Neural crest cell (in vitro differentiated cells): ENCODE measurements at regions not wholly inside any gene's neighbourhood (a gene's known extent, or its start where the extent isn't known, plus 50 kb on each side); places are given as distances from the start of the nearest gene placed in this dataset.

Source experiments
- DNase-seq: peaks from one replicate; pipeline ENCODE4 v3.0.0; 2021; ENCODE audit warnings: low read depth, mixed read lengths, low spot score
- H3K27ac Mint-ChIP-seq: one replicate; pipeline ENCODE4 v1.8.0; 2021; ENCODE audit warnings: mild to moderate bottlenecking, mixed read lengths; ENCODE audit not compliant: unreplicated experiment
- H3K27me3 Mint-ChIP-seq: 2 replicates; pipeline ENCODE4 v1.8.0; 2021; ENCODE audit warnings: low read depth, mild to moderate bottlenecking, mixed read lengths
- H3K36me3 Mint-ChIP-seq: 2 replicates; pipeline ENCODE4 v1.8.0; 2021; ENCODE audit warnings: low read depth, mild to moderate bottlenecking, mixed read lengths
- H3K4me1 Mint-ChIP-seq: 2 replicates; pipeline ENCODE4 v1.8.0; 2021; ENCODE audit warnings: mixed read lengths
- H3K4me3 Mint-ChIP-seq: one replicate; pipeline ENCODE4 v1.8.0; 2021; ENCODE audit warnings: mild to moderate bottlenecking, mixed read lengths
- H3K9me3 Mint-ChIP-seq: 2 replicates; pipeline ENCODE4 v1.8.0; 2021; ENCODE audit warnings: mixed read lengths
- CTCF ChIP-seq: fragments of 200-600 bp; sonication (generic); conservative IDR thresholded peaks from 2 replicates; pipeline ENCODE4 v1.5.0; 2021; ENCODE audit warnings: antibody characterized with exemption, mild to moderate bottlenecking

- no peak for DNase-seq
- H3K4me1 Mint-ChIP-seq, result peaks cover 2% of the 10 kb centered on the region
- H3K4me3 Mint-ChIP-seq, result no peak overlapping the region
Observed at GRCh38 chr9:135228345-135228982, 141.0 kb downstream of the OLFM1 start.

GRCh38 chr9:135228983-135229625, 141.6 kb downstream of the OLFM1 start:
- DNase-seq, result no peak
- Mint-ChIP-seq H3K27ac (no peak overlapping the region), H3K27me3 (peaks cover 16% of the 10 kb centered on the region), H3K9me3 (peaks cover 6% of the 10 kb centered on the region), H3K4me3 (no peak overlapping the region), H3K36me3 (peaks cover 4% of the 10 kb centered on the region), H3K4me1 (no peaks in the 10 kb centered on the region)
- TF ChIP-seq CTCF, result no peak

More at GRCh38 chr9:135228345-135228982, 141.0 kb downstream of the OLFM1 start:
- Mint-ChIP-seq H3K36me3 (peaks cover 3% of the 10 kb centered on the region), H3K9me3 (peaks cover 3% of the 10 kb centered on the region), H3K27me3 (peaks cover 13% of the 10 kb centered on the region), H3K27ac (no peak overlapping the region)
- TF ChIP-seq CTCF, result no peak

GRCh38 chr9:135229701-135230385, 142.4 kb downstream of the OLFM1 start:
- no peak overlapping the region for H3K4me3 Mint-ChIP-seq
- peaks cover 4% of the 10 kb centered on the region for H3K36me3 Mint-ChIP-seq
- no peaks in the 10 kb centered on the region for H3K4me1 Mint-ChIP-seq
- no peak for DNase-seq
- peaks cover 19% of the 10 kb centered on the region for H3K27me3 Mint-ChIP-seq
- H3K27ac Mint-ChIP-seq, result no peak overlapping the region
- H3K9me3 Mint-ChIP-seq, result peaks cover 6% of the 10 kb centered on the region
- TF ChIP-seq CTCF, result no peak

GRCh38 chr9:135230386-135230765, 142.9 kb downstream of the OLFM1 start:
- H3K36me3 Mint-ChIP-seq, result peaks cover 4% of the 10 kb centered on the region
- TF ChIP-seq CTCF, result no peak
- no peak for DNase-seq
- peaks cover 6% of the 10 kb centered on the region for H3K9me3 Mint-ChIP-seq
- no peaks in the 10 kb centered on the region for H3K4me1 Mint-ChIP-seq
- no peak overlapping the region for H3K27ac Mint-ChIP-seq
- H3K27me3 Mint-ChIP-seq, result peaks cover 19% of the 10 kb centered on the region
- H3K4me3 Mint-ChIP-seq, result no peak overlapping the region

GRCh38 chr9:135230817-135231520, 143.5 kb downstream of the OLFM1 start:
- Mint-ChIP-seq H3K4me3 (no peak overlapping the region), H3K36me3 (peaks cover 4% of the 10 kb centered on the region), H3K9me3 (peaks cover 6% of the 10 kb centered on the region), H3K27me3 (peaks cover 19% of the 10 kb centered on the region), H3K27ac (no peak overlapping the region), H3K4me1 (no peaks in the 10 kb centered on the region)
- no peak for TF ChIP-seq CTCF
- no peak for DNase-seq
